DMS 273 treated with DMSO at 0.1 percent for 48 hours (cell line): ENCODE measurements at regions not wholly inside any gene's neighbourhood (a gene's known extent, or its start where the extent isn't known, plus 50 kb on each side); places are given as distances from the start of the nearest gene placed in this dataset.
A peak's percentile ranks its signal among the peaks of the same experiment; 100 is the strongest.

ENCODE experiments used
- DNase-seq: peaks from one replicate; lab custom pipeline; 2025; lab: John Stamatoyannopoulos, UW

- no peak for DNase-seq
Measured at GRCh38 chr4:96784336-96784735, 944.4 kb downstream of the PDHA2 start.

GRCh38 chr4:96786306-96786705, 946.4 kb downstream of the PDHA2 start:
- no peak for DNase-seq

GRCh38 chr4:96787766-96788165, 947.9 kb downstream of the PDHA2 start:
- no peak for DNase-seq

GRCh38 chr4:96809563-96809962, 969.7 kb downstream of the PDHA2 start:
- no peak for DNase-seq

GRCh38 chr4:96827086-96827485, 987.2 kb downstream of the PDHA2 start:
- no peak for DNase-seq

- no peak for DNase-seq
Measured at GRCh38 chr4:96833831-96834230, 993.9 kb downstream of the PDHA2 start.

- DNase-seq, result no peak
Measured at GRCh38 chr4:96835991-96836390, 996.1 kb downstream of the PDHA2 start.

- no peak for DNase-seq
Measured at GRCh38 chr4:96839441-96839840, 999.5 kb downstream of the PDHA2 start.

GRCh38 chr4:96841801-96842200, 1001.9 kb downstream of the PDHA2 start:
- DNase-seq, result no peak

- DNase-seq, result no peak
Measured at GRCh38 chr4:96844858-96845490, 1005.1 kb downstream of the PDHA2 start.

- DNase-seq, result no peak
Measured at GRCh38 chr4:96845819-96846218, 1005.9 kb downstream of the PDHA2 start.

GRCh38 chr4:96874657-96875056, 1034.8 kb downstream of the PDHA2 start:
- DNase-seq, result no peak

GRCh38 chr4:96879527-96879926, 1039.6 kb downstream of the PDHA2 start:
- no peak for DNase-seq

- no peak for DNase-seq
Measured at GRCh38 chr4:96887857-96888256, 1048.0 kb downstream of the PDHA2 start.

GRCh38 chr4:96894621-96895020, 1054.7 kb downstream of the PDHA2 start:
- DNase-seq, result no peak

- DNase-seq, result no peak
Measured at GRCh38 chr4:96895826-96896225, 1055.9 kb downstream of the PDHA2 start.

GRCh38 chr4:96912716-96913115, 1072.8 kb downstream of the PDHA2 start:
- DNase-seq, result no peak

GRCh38 chr4:96913441-96914080, 1073.7 kb downstream of the PDHA2 start:
- no peak for DNase-seq

GRCh38 chr4:96916711-96917110, 1076.8 kb downstream of the PDHA2 start:
- no peak for DNase-seq

GRCh38 chr4:96936886-96937285, 1097.0 kb downstream of the PDHA2 start:
- DNase-seq, result peak; percentile 12

GRCh38 chr4:96946552-96946951, 1106.7 kb downstream of the PDHA2 start:
- no peak for DNase-seq

- DNase-seq, result peak; percentile 5
Measured at GRCh38 chr4:96952610-96953009, 1112.7 kb downstream of the PDHA2 start.

GRCh38 chr4:96955226-96955625, 1115.3 kb downstream of the PDHA2 start:
- DNase-seq, result peak; percentile 39

- DNase-seq, result no peak
Measured at GRCh38 chr4:96955691-96956090, 1115.8 kb downstream of the PDHA2 start.
